HepG2 (cell line): ENCODE measurements at regions not wholly inside any gene's neighbourhood (a gene's known extent, or its start where the extent isn't known, plus 50 kb on each side); places are given as distances from the start of the nearest gene placed in this dataset.

ENCODE experiments used
- CBFB ChIP-seq: sonication (generic); formaldehyde crosslinking; IDR thresholded peaks from 2 replicates; pipeline ENCODE4 v1.4.0; 2020; ENCODE audit warnings: missing genetic modification reagents
- IKZF1 ChIP-seq: fragments of 450-650 bp; IDR thresholded peaks from 2 replicates; pipeline ENCODE4 v1.7.1; 2016
- JUN ChIP-seq: sonication (generic); formaldehyde crosslinking; IDR thresholded peaks from 2 replicates; pipeline ENCODE4 v1.4.0; 2020; ENCODE audit warnings: mild to moderate bottlenecking, missing genetic modification reagents
- MED8 ChIP-seq: sonication (generic); formaldehyde crosslinking; IDR thresholded peaks from 2 replicates; pipeline ENCODE4 v1.8.1; 2023; ENCODE audit warnings: mild to moderate bottlenecking, missing genetic modification reagents; ENCODE audit not compliant: insufficient replicate concordance
- RAD21 ChIP-seq: fragments of 450-650 bp; formaldehyde crosslinking; IDR thresholded peaks from 2 replicates; pipeline ENCODE4 v1.5.0; 2020; ENCODE audit warnings: mild to moderate bottlenecking
- RFX5 ChIP-seq: IDR thresholded peaks from 2 replicates; pipeline ENCODE4 v1.6.1; 2011; ENCODE audit warnings: low read depth, low read length, improper control_type of control experiment
- RNF219 ChIP-seq: sonication (generic); formaldehyde crosslinking; IDR thresholded peaks from 2 replicates; pipeline ENCODE4 v1.5.0; 2020; ENCODE audit warnings: mild to moderate bottlenecking, missing genetic modification reagents
- SMC3 ChIP-seq: IDR thresholded peaks from 2 replicates; pipeline ENCODE4 v1.6.1; 2011; ENCODE audit warnings: low read length, improper control_type of control experiment
- YEATS4 ChIP-seq: sonication (generic); formaldehyde crosslinking; IDR thresholded peaks from 2 replicates; pipeline ENCODE4 v1.4.0; 2020; ENCODE audit warnings: missing genetic modification reagents, borderline replicate concordance
- ZNF274 ChIP-seq: sonication (generic); formaldehyde crosslinking; IDR thresholded peaks from 2 replicates; pipeline ENCODE4 v1.5.1; 2020; ENCODE audit warnings: mild to moderate bottlenecking, missing genetic modification reagents
- ZNF740 ChIP-seq: sonication (generic); formaldehyde crosslinking; IDR thresholded peaks from 2 replicates; pipeline ENCODE4 v1.4.0; 2020; ENCODE audit warnings: missing genetic modification reagents
- TF ChIP-seq, protein P1 (sequence below): sonication (generic); formaldehyde crosslinking; IDR thresholded peaks from 2 replicates; pipeline ENCODE4 v1.5.0; 2020; ENCODE audit warnings: missing genetic modification reagents, mild to moderate bottlenecking, borderline replicate concordance

GRCh38 chr10:9012312-9012711 is 957.8 kb downstream of the GATA3 start:
- no peak for TF ChIP-seq RAD21 (CRISPR knock-in tag)
- TF ChIP-seq ZNF274 (CRISPR knock-in tag) = no peak
- TF ChIP-seq CBFB (CRISPR knock-in tag) = no peak
- no peak for TF ChIP-seq JUN (CRISPR knock-in tag)
- TF ChIP-seq IKZF1 = no peak
- no peak for TF ChIP-seq SMC3
- no peak for TF ChIP-seq YEATS4 (CRISPR knock-in tag)
- TF ChIP-seq, protein P1, sequence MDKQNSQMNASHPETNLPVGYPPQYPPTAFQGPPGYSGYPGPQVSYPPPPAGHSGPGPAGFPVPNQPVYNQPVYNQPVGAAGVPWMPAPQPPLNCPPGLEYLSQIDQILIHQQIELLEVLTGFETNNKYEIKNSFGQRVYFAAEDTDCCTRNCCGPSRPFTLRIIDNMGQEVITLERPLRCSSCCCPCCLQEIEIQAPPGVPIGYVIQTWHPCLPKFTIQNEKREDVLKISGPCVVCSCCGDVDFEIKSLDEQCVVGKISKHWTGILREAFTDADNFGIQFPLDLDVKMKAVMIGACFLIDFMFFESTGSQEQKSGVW (CRISPR knock-in tag) = no peak
- no peak for TF ChIP-seq RNF219
- no peak for TF ChIP-seq MED8
- no peak for TF ChIP-seq RFX5
- TF ChIP-seq ZNF740 (CRISPR knock-in tag) = no peak
